Esophagus muscularis mucosa (tissue), 4 donors: ENCODE measurements at regions not wholly inside any gene's neighbourhood (a gene's known extent, or its start where the extent isn't known, plus 50 kb on each side); places are given as distances from the start of the nearest gene placed in this dataset.

Source experiments
- EP300 ChIP-seq: sonication (generic); formaldehyde crosslinking; IDR thresholded peaks from one replicate; pipeline ENCODE4 v1.6.1; 2017; ENCODE audit warnings: antibody characterized with exemption
- POLR2A ChIP-seq: fragments of 450-650 bp; IDR thresholded peaks from one replicate; pipeline ENCODE4 v1.6.1; 2017; ENCODE audit warnings: antibody characterized with exemption, moderate library complexity, mild to moderate bottlenecking, low read depth
- POLR2AphosphoS5 ChIP-seq, 2 donors: sonication (generic); formaldehyde crosslinking; IDR thresholded peaks; one replicate each; pipeline ENCODE4 v1.6.1; 2017; ENCODE audit warnings: antibody characterized with exemption in 2 of 2
- TF ChIP-seq, protein P1 (sequence below), 3 experiments: fragments of 200-600 bp in 2 of 3; fragments of 450-650 bp in 1 of 3; sonication (generic) in 2 of 3; IDR thresholded peaks; one replicate each; pipeline ENCODE4 v1.5.1; 2017 to 2019; ENCODE audit warnings: antibody characterized with exemption in 3 of 3, mild to moderate bottlenecking in 2 of 3, moderate library complexity in 1 of 3

DNA sequence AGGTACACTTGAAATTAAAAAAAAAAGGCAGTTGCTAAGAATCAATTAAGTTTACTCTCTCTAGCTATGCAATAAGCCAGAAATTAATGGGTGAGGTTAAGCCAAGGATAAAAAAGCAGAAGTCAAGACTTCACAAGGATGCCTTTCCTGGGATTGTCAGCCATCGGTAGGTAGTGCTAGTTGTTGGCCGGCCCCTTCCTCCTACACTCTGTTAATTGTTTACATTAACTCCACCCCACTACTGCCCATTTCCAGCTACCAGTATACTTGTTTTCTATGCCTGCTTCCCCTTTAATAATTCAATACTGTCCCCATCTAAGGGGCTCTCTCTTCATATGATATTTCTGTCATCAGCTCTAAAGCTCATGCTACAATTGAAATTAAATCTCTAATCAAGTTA, 461.0 kb downstream of the IPMK start:
- TF ChIP-seq, protein P1, sequence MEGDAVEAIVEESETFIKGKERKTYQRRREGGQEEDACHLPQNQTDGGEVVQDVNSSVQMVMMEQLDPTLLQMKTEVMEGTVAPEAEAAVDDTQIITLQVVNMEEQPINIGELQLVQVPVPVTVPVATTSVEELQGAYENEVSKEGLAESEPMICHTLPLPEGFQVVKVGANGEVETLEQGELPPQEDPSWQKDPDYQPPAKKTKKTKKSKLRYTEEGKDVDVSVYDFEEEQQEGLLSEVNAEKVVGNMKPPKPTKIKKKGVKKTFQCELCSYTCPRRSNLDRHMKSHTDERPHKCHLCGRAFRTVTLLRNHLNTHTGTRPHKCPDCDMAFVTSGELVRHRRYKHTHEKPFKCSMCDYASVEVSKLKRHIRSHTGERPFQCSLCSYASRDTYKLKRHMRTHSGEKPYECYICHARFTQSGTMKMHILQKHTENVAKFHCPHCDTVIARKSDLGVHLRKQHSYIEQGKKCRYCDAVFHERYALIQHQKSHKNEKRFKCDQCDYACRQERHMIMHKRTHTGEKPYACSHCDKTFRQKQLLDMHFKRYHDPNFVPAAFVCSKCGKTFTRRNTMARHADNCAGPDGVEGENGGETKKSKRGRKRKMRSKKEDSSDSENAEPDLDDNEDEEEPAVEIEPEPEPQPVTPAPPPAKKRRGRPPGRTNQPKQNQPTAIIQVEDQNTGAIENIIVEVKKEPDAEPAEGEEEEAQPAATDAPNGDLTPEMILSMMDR (IDR thresholded peaks at IDR 0.05) = no peak
- TF ChIP-seq POLR2AphosphoS5 (IDR thresholded peaks at IDR 0.05) (no peak), POLR2A (no peak), EP300 (no peak)
